ENCODE measurements at regions not wholly inside any gene's neighbourhood (a gene's known extent, or its start where the extent isn't known, plus 50 kb on each side); places are given as distances from the start of the nearest gene placed in this dataset.

DNA sequence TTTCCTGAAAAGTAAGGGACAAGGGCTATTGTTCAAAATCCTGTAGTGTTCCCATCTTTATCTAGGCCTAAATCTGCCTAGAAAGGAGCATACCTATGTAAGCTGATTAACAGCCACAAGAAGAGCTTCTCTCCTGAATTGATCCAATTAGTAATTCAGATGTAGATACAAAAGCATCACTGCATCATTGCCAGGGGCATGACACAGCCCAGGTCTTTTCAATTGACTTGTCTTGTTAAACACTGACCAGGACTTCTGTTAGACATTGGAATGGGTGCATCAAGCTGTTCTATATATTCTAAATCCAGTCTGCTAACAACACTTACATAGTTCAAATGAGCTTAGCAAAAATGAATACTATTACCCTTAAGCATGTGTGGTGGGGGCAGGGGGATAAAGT is 589.2 kb downstream of the INHBA start:
- no peak for DNase-seq (ENCODE audit: low spot score)
- H3K9me3 ChIP-seq (ENCODE audit: low read length), result no peaks in the 10 kb centered on the region
- H3K4me3 ChIP-seq (ENCODE audit: low read depth, low read length, poor library complexity, severe bottlenecking), result no peak overlapping the region
- intact Hi-C loops (cut with micrococcal nuclease; ENCODE audit: unreplicated experiment), result no loop called here
- CTCF ChIA-PET (ENCODE audit: unreplicated experiment), result no interaction called here
- H3K79me2 ChIP-seq (ENCODE audit: insufficient read depth, low read depth, low read length), result no peaks in the 10 kb centered on the region
- H3K9me2 ChIP-seq (ENCODE audit: insufficient read depth, low read length), result no peaks in the 10 kb centered on the region
- no peaks in the 10 kb centered on the region for H3K4me1 ChIP-seq (ENCODE audit: insufficient read depth, low read length, poor library complexity, severe bottlenecking)
- no peak overlapping the region for H2AFZ ChIP-seq (ENCODE audit: low read length)
- H3K4me2 ChIP-seq (ENCODE audit: low read length), result no peak overlapping the region
- TF ChIP-seq, protein P1, sequence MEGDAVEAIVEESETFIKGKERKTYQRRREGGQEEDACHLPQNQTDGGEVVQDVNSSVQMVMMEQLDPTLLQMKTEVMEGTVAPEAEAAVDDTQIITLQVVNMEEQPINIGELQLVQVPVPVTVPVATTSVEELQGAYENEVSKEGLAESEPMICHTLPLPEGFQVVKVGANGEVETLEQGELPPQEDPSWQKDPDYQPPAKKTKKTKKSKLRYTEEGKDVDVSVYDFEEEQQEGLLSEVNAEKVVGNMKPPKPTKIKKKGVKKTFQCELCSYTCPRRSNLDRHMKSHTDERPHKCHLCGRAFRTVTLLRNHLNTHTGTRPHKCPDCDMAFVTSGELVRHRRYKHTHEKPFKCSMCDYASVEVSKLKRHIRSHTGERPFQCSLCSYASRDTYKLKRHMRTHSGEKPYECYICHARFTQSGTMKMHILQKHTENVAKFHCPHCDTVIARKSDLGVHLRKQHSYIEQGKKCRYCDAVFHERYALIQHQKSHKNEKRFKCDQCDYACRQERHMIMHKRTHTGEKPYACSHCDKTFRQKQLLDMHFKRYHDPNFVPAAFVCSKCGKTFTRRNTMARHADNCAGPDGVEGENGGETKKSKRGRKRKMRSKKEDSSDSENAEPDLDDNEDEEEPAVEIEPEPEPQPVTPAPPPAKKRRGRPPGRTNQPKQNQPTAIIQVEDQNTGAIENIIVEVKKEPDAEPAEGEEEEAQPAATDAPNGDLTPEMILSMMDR (conservative IDR thresholded peaks at IDR 0.05; ENCODE audit: low read length), result no peak
- no peak for TF ChIP-seq EZH2phosphoT487 (IDR thresholded peaks at IDR 0.05; ENCODE audit: borderline replicate concordance, low read depth, low read length)
- POLR2A ChIA-PET, result interaction anchor here (0.6 to 1.2 kb wide), 3 partner anchors 19 to 1260 kb away, joined by 3 to 5 read pairs (median 3); no protein-coding TSS in a partner anchor
- H3K27ac ChIP-seq (ENCODE audit: low read depth, low read length, poor library complexity, severe bottlenecking), result no peak overlapping the region
- no peaks in the 10 kb centered on the region for H4K20me1 ChIP-seq (ENCODE audit: insufficient read depth, low read length)
- BruUV-seq (replicated peaks), result no TSS peak
- no peaks in the 10 kb centered on the region for H3K36me3 ChIP-seq (ENCODE audit: insufficient read depth, low read length)

DNA sequence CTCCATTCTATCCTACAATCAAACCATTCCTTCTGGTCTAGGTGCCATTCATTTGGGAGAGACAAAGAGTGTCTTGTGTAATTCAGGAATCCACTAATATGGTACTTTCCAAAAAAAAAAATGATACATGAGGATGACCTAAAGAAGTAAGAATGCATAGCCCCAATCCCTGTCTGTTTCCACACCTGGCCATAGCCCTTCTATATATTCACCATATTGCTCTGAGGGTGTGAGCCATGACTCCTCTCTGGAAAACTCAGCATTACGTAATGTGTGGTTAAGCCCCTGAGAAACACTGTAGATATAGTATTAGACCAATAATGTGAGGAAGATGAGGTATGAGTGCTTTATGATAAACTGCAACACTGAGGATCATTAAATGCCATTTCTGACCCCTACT is 592.7 kb downstream of the INHBA start:
- no peak for TF ChIP-seq EZH2phosphoT487 (IDR thresholded peaks at IDR 0.05; ENCODE audit: borderline replicate concordance, low read depth, low read length)
- TF ChIP-seq, protein P1 (conservative IDR thresholded peaks at IDR 0.05; ENCODE audit: low read length), result no peak
- CTCF ChIA-PET (ENCODE audit: unreplicated experiment), result no interaction called here
- H4K20me1 ChIP-seq (ENCODE audit: insufficient read depth, low read length), result no peaks in the 10 kb centered on the region

GRCh38 chr7:41108821-41109220 is 594.1 kb downstream of the INHBA start:
- Histone ChIP-seq H4K20me1 (ENCODE audit: insufficient read depth, low read length) (no peaks in the 10 kb centered on the region), H3K27ac (ENCODE audit: low read depth, low read length, poor library complexity, severe bottlenecking) (no peak overlapping the region), H3K4me3 (ENCODE audit: low read depth, low read length, poor library complexity, severe bottlenecking) (no peak overlapping the region), H3K9me3 (ENCODE audit: low read length) (no peaks in the 10 kb centered on the region), H3K79me2 (ENCODE audit: insufficient read depth, low read depth, low read length) (no peaks in the 10 kb centered on the region), H3K9me2 (ENCODE audit: insufficient read depth, low read length) (no peaks in the 10 kb centered on the region), H3K4me2 (ENCODE audit: low read length) (no peak overlapping the region), H2AFZ (ENCODE audit: low read length) (no peak overlapping the region), H3K4me1 (ENCODE audit: insufficient read depth, low read length, poor library complexity, severe bottlenecking) (no peaks in the 10 kb centered on the region), H3K36me3 (ENCODE audit: insufficient read depth, low read length) (no peaks in the 10 kb centered on the region)
- intact Hi-C loops (cut with micrococcal nuclease; ENCODE audit: unreplicated experiment), result no loop called here
- no TSS peak for BruUV-seq (replicated peaks)
- DNase-seq (ENCODE audit: low spot score), result no peak
- ChIA-PET CTCF (ENCODE audit: unreplicated experiment) (no interaction called here), POLR2A (no interaction called here)
- TF ChIP-seq, protein P1 (conservative IDR thresholded peaks at IDR 0.05; ENCODE audit: low read length), result no peak

More for the DNA sequence above, 592.7 kb downstream of the INHBA start:
- no peaks in the 10 kb centered on the region for H3K9me2 ChIP-seq (ENCODE audit: insufficient read depth, low read length)
- no TSS peak for BruUV-seq (replicated peaks)
- no peaks in the 10 kb centered on the region for H3K36me3 ChIP-seq (ENCODE audit: insufficient read depth, low read length)
- no peak overlapping the region for H3K27ac ChIP-seq (ENCODE audit: low read depth, low read length, poor library complexity, severe bottlenecking)
- DNase-seq (ENCODE audit: low spot score), result no peak
- POLR2A ChIA-PET, result no interaction called here
- H3K4me1 ChIP-seq (ENCODE audit: insufficient read depth, low read length, poor library complexity, severe bottlenecking), result no peaks in the 10 kb centered on the region
- H3K4me3 ChIP-seq (ENCODE audit: low read depth, low read length, poor library complexity, severe bottlenecking), result no peak overlapping the region
- no peaks in the 10 kb centered on the region for H3K79me2 ChIP-seq (ENCODE audit: insufficient read depth, low read depth, low read length)
- no peaks in the 10 kb centered on the region for H3K9me3 ChIP-seq (ENCODE audit: low read length)
- no peak overlapping the region for H3K4me2 ChIP-seq (ENCODE audit: low read length)
- intact Hi-C loops (cut with micrococcal nuclease; ENCODE audit: unreplicated experiment), result no loop called here
- H2AFZ ChIP-seq (ENCODE audit: low read length), result no peak overlapping the region
